HG03045 (cell line): ENCODE measurements at regions not wholly inside any gene's neighbourhood (a gene's known extent, or its start where the extent isn't known, plus 50 kb on each side); places are given as distances from the start of the nearest gene placed in this dataset.

ENCODE experiments used
- ATAC-seq: cut with Tn5 transposase; IDR thresholded peaks from one replicate; pipeline ENCODE4 v1.9.1; 2021; ENCODE audit warnings: mild to moderate bottlenecking, moderate library complexity; ENCODE audit not compliant: unreplicated experiment

GRCh38 chr17:68665373-68665772, 64.2 kb upstream of the FAM20A start:
- ATAC-seq = no peak

- no peak for ATAC-seq
Observed at GRCh38 chr17:68662479-68662878, 61.3 kb upstream of the FAM20A start.

GRCh38 chr17:68662037-68662432, 60.9 kb upstream of the FAM20A start:
- ATAC-seq = no peak

GRCh38 chr17:68661265-68662036, 60.3 kb upstream of the FAM20A start:
- ATAC-seq = no peak

- ATAC-seq = no peak
Observed at GRCh38 chr17:68660302-68660701, 59.1 kb upstream of the FAM20A start.

- ATAC-seq = no peak
Observed at GRCh38 chr17:68658999-68659780, 58.0 kb upstream of the FAM20A start.

- ATAC-seq = no peak
Observed at GRCh38 chr17:68657576-68657975, 56.4 kb upstream of the FAM20A start.

GRCh38 chr17:68657166-68657565, 56.0 kb upstream of the FAM20A start:
- ATAC-seq = no peak

- no peak for ATAC-seq
Observed at GRCh38 chr17:68656666-68657065, 55.5 kb upstream of the FAM20A start.
